Neutrophil (primary cell): ENCODE measurements at regions not wholly inside any gene's neighbourhood (a gene's known extent, or its start where the extent isn't known, plus 50 kb on each side); places are given as distances from the start of the nearest gene placed in this dataset.

ENCODE experiments used
- H3K27ac ChIP-seq: fragments of 200-600 bp; sonication (generic); 2 replicates; pipeline ENCODE4 v1.5.1; 2016; ENCODE audit warnings: mild to moderate bottlenecking, moderate library complexity
- H3K27me3 ChIP-seq: fragments of 200-600 bp; sonication (generic); 2 replicates; pipeline ENCODE4 v1.6.0; 2016; ENCODE audit warnings: mild to moderate bottlenecking
- H3K36me3 ChIP-seq: fragments of 200-600 bp; sonication (generic); 2 replicates; pipeline ENCODE4 v1.5.1; 2017
- H3K4me1 ChIP-seq, 2 experiments: fragments of 200-600 bp in 1 of 2; sonication (generic) in 1 of 2; 1 replicate in 1 of 2; 2 replicates in 1 of 2; pipeline versions ENCODE4 v1.5.1 to v1.6.1; 2013 to 2016; ENCODE audit warnings: low read depth in 1 of 2, low read length in 1 of 2, mild to moderate bottlenecking in 1 of 2, moderate library complexity in 1 of 2; ENCODE audit not compliant: control insufficient read depth in 1 of 2, insufficient read depth in 1 of 2
- H3K4me3 ChIP-seq, 2 experiments: fragments of 200-600 bp in 1 of 2; sonication (generic) in 1 of 2; 1 replicate in 1 of 2; 2 replicates in 1 of 2; pipeline ENCODE4 v1.5.1; 2013 to 2016; ENCODE audit warnings: low read depth in 1 of 2, low read length in 1 of 2, mild to moderate bottlenecking in 1 of 2, moderate library complexity in 1 of 2
- H3K9me3 ChIP-seq: fragments of 200-600 bp; sonication (generic); 2 replicates; pipeline ENCODE4 v1.5.1; 2016
- TF ChIP-seq, protein P1 (sequence below): fragments of 200-600 bp; sonication (generic); IDR thresholded peaks from 2 replicates; pipeline ENCODE4 v1.5.1; 2016; ENCODE audit warnings: antibody characterized with exemption

DNA sequence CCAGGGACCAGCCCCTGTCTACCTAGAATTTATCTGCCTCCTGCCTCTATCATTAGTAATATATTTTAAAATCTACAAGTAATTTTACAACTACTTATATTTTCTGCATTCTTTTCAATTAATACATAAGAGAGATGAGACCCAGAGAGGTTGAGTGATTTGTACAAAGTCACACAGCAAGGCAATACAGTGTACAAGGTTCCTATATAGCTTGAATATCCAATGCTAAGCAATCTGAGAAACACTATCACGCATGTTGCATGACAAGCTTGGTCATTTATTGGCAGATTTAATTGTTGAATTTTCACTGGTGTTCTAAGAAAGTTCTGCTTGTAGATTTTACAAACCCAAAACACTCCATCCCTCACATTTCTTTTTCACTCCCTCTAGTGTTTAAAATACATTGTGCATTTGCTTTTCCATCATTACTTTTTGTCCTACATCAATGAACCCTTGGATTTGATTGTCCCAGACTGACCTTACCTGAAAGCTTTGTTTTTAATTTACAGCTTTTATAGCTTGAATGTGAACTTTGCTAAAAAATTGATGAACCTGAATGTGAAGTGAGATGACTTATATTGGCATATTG, 520.9 kb upstream of the CITED2 start:
- Histone ChIP-seq H3K27me3 (no peaks in the 10 kb centered on the region), H3K4me1 (no peaks in the 10 kb centered on the region), H3K36me3 (no peaks in the 10 kb centered on the region), H3K27ac (no peak overlapping the region), H3K9me3 (no peaks in the 10 kb centered on the region), H3K4me3 (no peak overlapping the region)
- TF ChIP-seq, protein P1, sequence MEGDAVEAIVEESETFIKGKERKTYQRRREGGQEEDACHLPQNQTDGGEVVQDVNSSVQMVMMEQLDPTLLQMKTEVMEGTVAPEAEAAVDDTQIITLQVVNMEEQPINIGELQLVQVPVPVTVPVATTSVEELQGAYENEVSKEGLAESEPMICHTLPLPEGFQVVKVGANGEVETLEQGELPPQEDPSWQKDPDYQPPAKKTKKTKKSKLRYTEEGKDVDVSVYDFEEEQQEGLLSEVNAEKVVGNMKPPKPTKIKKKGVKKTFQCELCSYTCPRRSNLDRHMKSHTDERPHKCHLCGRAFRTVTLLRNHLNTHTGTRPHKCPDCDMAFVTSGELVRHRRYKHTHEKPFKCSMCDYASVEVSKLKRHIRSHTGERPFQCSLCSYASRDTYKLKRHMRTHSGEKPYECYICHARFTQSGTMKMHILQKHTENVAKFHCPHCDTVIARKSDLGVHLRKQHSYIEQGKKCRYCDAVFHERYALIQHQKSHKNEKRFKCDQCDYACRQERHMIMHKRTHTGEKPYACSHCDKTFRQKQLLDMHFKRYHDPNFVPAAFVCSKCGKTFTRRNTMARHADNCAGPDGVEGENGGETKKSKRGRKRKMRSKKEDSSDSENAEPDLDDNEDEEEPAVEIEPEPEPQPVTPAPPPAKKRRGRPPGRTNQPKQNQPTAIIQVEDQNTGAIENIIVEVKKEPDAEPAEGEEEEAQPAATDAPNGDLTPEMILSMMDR = no peak

DNA sequence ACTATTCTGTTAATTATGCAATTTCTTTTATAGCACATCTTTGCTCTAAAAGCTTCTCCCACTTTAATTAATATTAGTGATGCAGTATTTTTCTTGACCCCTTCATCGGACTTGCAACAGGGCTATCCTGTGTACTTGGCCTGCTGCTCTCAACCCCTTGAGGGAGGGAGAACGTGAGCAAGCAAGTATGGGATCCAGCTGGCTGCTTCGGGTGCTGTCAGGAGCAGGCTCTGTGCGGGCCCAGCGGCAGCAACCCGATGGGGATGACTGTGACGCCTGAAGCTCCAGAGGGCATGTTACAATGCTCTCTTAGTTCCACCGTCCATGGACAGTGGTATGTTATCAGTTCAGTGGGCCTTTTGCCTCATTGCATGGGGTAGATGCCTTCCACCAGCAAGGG, 519.8 kb upstream of the CITED2 start:
- H3K4me1 ChIP-seq = no peaks in the 10 kb centered on the region
- no peaks in the 10 kb centered on the region for H3K27me3 ChIP-seq
- no peaks in the 10 kb centered on the region for H3K36me3 ChIP-seq
- no peaks in the 10 kb centered on the region for H3K9me3 ChIP-seq
- H3K27ac ChIP-seq = no peak overlapping the region
- H3K4me3 ChIP-seq = no peak overlapping the region
- TF ChIP-seq, protein P1 = no peak

DNA sequence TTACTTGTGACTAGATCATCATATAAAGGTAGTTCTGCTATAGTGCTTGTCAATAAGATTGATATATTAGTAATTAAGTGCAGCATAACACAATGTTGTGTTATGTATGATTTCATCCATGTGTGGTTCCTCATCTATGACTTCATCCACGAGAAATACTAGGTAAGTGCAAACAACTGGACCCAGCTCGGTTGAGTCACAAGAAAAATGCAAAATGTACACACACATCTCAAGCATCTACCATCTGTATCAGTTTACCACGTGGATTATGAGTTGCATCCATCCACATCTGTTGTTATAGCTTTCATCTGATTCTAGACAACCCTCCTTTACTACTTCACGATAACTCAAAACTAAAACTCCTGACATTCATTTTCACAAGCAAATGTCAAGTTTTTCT, 517.0 kb upstream of the CITED2 start:
- Histone ChIP-seq H3K4me1 (no peaks in the 10 kb centered on the region), H3K27me3 (no peaks in the 10 kb centered on the region), H3K4me3 (no peak overlapping the region), H3K36me3 (no peaks in the 10 kb centered on the region), H3K27ac (no peak overlapping the region), H3K9me3 (no peaks in the 10 kb centered on the region)
- TF ChIP-seq, protein P1 = no peak

DNA sequence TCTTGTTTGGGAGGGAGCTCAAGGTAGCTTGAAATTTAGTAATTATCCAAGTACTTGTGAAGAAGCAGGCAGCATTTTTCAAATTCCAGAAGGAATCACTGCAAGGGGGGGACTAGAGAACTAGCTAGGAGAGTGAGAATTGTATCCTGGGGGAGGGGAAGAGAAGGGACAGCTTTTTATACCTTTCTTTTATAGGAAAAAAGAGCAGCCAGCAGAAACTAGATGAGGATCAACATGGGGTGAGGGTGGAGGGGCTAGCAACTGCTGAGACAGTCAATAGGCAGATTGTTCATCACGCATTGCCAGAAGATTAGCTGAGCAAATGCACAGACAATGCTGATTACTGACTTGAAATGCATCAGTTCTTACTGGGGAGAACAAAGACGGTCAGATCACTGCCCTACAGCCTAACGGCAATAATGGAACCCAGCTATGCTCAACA, 514.3 kb upstream of the CITED2 start:
- Histone ChIP-seq H3K27ac (no peak overlapping the region), H3K27me3 (no peaks in the 10 kb centered on the region), H3K9me3 (no peaks in the 10 kb centered on the region), H3K4me3 (no peak overlapping the region), H3K36me3 (no peaks in the 10 kb centered on the region), H3K4me1 (peaks cover 17 to 18% of the 10 kb centered on the region in 2 experiments)
- TF ChIP-seq, protein P1 = no peak

DNA sequence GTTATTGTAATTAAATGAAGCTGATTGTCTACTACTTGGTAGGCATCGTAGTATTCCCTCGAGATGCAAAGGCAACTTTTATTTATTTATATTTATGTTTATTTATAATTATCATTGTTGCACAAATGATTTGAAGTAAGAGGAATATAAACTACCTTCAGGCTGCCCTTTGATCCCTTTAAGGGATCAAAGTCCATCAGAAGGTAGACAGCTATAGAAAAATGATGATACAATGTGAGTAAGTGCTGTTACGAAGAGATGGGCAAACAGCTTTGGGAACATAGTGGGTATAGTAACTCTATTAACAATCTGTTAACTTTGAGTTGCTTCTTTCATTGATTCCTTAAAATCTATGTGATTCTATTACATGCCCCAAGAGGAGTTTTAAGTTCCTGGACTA, 512.8 kb upstream of the CITED2 start:
- Histone ChIP-seq H3K36me3 (no peaks in the 10 kb centered on the region), H3K27me3 (no peaks in the 10 kb centered on the region), H3K27ac (no peak overlapping the region), H3K4me1 (peaks cover 21 to 25% of the 10 kb centered on the region in 2 experiments), H3K9me3 (no peaks in the 10 kb centered on the region), H3K4me3 (no peak overlapping the region)
- TF ChIP-seq, protein P1 = no peak
